Nephron progenitor cell (in vitro differentiated cells): ENCODE measurements at regions not wholly inside any gene's neighbourhood (a gene's known extent, or its start where the extent isn't known, plus 50 kb on each side); places are given as distances from the start of the nearest gene placed in this dataset.

ENCODE experiments used
- DNase-seq: peaks from one replicate; pipeline ENCODE4 v3.0.0; 2021
- H3K27ac Mint-ChIP-seq: 2 replicates; pipeline ENCODE4 v1.8.0; 2021; ENCODE audit warnings: mild to moderate bottlenecking, moderate library complexity, mixed read lengths
- H3K27me3 Mint-ChIP-seq: 2 replicates; pipeline ENCODE4 v1.8.0; 2021; ENCODE audit warnings: mild to moderate bottlenecking, low read depth, mixed read lengths; ENCODE audit not compliant: poor library complexity
- H3K36me3 Mint-ChIP-seq: 2 replicates; pipeline ENCODE4 v1.8.0; 2021; ENCODE audit warnings: low read depth, mixed read lengths
- H3K4me1 Mint-ChIP-seq: 2 replicates; pipeline ENCODE4 v1.8.0; 2021; ENCODE audit warnings: mixed read lengths
- H3K4me3 Mint-ChIP-seq: 2 replicates; pipeline ENCODE4 v1.8.0; 2021; ENCODE audit warnings: mild to moderate bottlenecking, moderate library complexity, mixed read lengths
- H3K9me3 Mint-ChIP-seq: 2 replicates; pipeline ENCODE4 v1.8.0; 2021; ENCODE audit warnings: mild to moderate bottlenecking, moderate library complexity, mixed read lengths
- TF ChIP-seq, protein P1 (sequence below): fragments of 200-600 bp; sonication (generic); IDR thresholded peaks from 2 replicates; pipeline ENCODE4 v1.5.0; 2021; ENCODE audit warnings: antibody characterized with exemption

GRCh38 chr2:221095356-221095755 lies 476.7 kb downstream of the EPHA4 start:
- TF ChIP-seq, protein P1, sequence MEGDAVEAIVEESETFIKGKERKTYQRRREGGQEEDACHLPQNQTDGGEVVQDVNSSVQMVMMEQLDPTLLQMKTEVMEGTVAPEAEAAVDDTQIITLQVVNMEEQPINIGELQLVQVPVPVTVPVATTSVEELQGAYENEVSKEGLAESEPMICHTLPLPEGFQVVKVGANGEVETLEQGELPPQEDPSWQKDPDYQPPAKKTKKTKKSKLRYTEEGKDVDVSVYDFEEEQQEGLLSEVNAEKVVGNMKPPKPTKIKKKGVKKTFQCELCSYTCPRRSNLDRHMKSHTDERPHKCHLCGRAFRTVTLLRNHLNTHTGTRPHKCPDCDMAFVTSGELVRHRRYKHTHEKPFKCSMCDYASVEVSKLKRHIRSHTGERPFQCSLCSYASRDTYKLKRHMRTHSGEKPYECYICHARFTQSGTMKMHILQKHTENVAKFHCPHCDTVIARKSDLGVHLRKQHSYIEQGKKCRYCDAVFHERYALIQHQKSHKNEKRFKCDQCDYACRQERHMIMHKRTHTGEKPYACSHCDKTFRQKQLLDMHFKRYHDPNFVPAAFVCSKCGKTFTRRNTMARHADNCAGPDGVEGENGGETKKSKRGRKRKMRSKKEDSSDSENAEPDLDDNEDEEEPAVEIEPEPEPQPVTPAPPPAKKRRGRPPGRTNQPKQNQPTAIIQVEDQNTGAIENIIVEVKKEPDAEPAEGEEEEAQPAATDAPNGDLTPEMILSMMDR = no peak
- H3K36me3 Mint-ChIP-seq = no peaks in the 10 kb centered on the region
- no peak for DNase-seq
- H3K27me3 Mint-ChIP-seq = no peaks in the 10 kb centered on the region
- peaks cover 48% of the 10 kb centered on the region for H3K4me1 Mint-ChIP-seq
- H3K9me3 Mint-ChIP-seq = no peaks in the 10 kb centered on the region
- H3K27ac Mint-ChIP-seq = no peak overlapping the region
- H3K4me3 Mint-ChIP-seq = no peak overlapping the region

DNA sequence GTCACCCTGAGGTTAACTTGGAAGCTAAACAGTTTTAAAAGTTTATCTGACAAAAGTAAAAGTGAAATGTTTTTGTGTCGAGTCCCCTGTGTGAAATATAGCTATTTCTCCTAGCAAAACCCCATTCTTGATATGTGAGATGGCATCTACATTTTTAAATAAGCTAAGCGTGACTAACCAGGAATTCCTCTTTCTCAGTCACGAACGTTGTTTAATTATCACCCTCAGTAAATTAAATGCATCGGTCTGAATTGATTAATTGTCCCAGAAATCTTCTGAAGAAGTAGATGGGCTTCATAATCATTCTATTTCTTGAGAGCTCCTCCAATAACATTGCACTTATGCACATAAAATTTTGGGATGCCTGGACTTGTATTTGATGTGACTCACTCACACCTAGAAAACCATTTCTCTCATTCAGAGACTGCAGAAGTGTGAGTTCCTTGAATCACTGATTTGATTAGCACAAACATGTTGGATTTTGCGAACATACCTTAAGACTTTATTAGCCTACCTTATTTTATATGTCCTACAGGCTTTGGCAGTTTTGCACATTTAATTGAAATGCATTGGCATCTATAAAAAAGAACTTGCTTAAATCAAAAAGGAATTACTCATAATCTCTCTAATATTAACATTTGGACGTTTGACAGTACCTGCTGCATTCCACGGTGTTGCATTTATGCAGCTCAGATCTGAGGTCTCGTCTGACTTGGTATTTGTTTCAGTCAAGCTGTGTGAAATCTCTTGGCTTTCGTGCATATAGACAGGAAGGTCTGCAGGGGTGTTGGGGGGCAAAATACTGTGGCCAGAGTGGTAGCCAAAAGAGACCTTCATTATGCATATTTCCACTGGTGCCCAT lies 475.2 kb downstream of the EPHA4 start:
- H3K4me1 Mint-ChIP-seq = peaks cover 59% of the 10 kb centered on the region
- H3K27me3 Mint-ChIP-seq = no peaks in the 10 kb centered on the region
- no peak overlapping the region for H3K27ac Mint-ChIP-seq
- no peak for DNase-seq
- H3K9me3 Mint-ChIP-seq = no peaks in the 10 kb centered on the region
- TF ChIP-seq, protein P1 = no peak
- H3K4me3 Mint-ChIP-seq = no peak overlapping the region
- no peaks in the 10 kb centered on the region for H3K36me3 Mint-ChIP-seq

DNA sequence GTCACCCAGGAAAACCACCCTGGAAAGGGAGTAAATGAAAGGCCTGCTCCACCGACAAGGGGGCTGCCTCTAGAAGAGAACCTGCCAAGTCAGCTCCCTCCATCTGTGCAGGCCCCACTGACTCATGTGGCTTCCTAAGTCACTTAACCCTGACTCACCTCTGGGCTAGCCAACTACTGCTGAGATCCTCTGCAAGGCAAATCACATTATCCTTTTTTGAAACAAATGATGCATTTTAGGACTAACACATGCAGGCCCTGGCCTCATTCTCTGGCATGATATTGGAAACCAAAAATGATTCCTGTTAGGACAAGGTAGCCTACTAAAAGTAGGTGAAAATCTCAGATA lies 474.6 kb downstream of the EPHA4 start:
- Mint-ChIP-seq H3K4me1 (peaks cover 63% of the 10 kb centered on the region), H3K4me3 (no peak overlapping the region), H3K9me3 (no peaks in the 10 kb centered on the region), H3K27me3 (no peaks in the 10 kb centered on the region), H3K36me3 (no peaks in the 10 kb centered on the region), H3K27ac (no peak overlapping the region)
- DNase-seq = no peak
- TF ChIP-seq, protein P1 = no peak

- Mint-ChIP-seq H3K4me3 (no peak overlapping the region), H3K27me3 (no peaks in the 10 kb centered on the region), H3K36me3 (no peaks in the 10 kb centered on the region), H3K9me3 (no peaks in the 10 kb centered on the region), H3K4me1 (peaks cover 67% of the 10 kb centered on the region), H3K27ac (no peak overlapping the region)
- no peak for DNase-seq
- TF ChIP-seq, protein P1 = no peak
Observed at GRCh38 chr2:221097949-221098348, 474.2 kb downstream of the EPHA4 start.

DNA sequence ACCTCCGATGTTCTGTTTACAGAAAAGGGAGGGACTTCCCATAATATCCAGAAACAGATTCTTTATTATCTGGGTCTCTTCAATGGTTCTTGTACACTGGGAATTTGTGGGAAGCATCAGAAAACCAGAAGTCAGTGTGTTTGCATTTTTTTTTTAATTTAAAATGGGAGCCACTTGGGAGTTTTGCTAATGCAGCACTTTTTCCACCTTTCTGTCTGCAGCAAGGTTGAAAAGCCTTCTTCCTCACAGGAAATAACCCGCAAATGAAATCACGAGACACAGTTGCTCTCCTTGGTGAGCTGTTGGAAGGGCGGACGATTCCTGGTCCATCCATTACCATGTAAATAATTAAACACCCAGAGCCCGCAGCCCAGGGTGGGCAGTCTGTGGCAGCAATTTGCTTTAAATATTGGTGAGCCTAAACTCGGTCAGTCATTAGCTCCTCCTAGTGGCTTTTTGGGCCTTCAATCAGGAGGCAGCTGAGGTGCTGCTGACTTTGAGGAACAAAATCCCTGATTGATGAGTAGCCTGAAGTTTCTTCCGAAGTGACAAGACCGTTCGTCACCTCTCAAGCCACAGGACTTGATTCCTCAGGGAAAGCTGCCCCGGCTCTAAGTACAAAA lies 471.5 kb downstream of the EPHA4 start:
- DNase-seq = no peak
- no peaks in the 10 kb centered on the region for H3K9me3 Mint-ChIP-seq
- H3K4me3 Mint-ChIP-seq = no peak overlapping the region
- H3K4me1 Mint-ChIP-seq = peaks cover 68% of the 10 kb centered on the region
- H3K27ac Mint-ChIP-seq = no peak overlapping the region
- TF ChIP-seq, protein P1 = no peak
- H3K36me3 Mint-ChIP-seq = no peaks in the 10 kb centered on the region
- H3K27me3 Mint-ChIP-seq = no peaks in the 10 kb centered on the region
